SK-N-SH (cell line): ENCODE measurements at regions not wholly inside any gene's neighbourhood (a gene's known extent, or its start where the extent isn't known, plus 50 kb on each side); places are given as distances from the start of the nearest gene placed in this dataset.

Experiments used
- CTCF ChIA-PET: fragments of 300-600, 350-600 bp; formaldehyde crosslinking; extraction: SDS; loops from one replicate; lab custom pipeline; 2021; lab: Yijun Ruan, JAX
- POLR2A ChIA-PET: fragments of 350-600 bp; sonication (Branson Sonifier 250); formaldehyde crosslinking; extraction: SDS; loops from one replicate; lab custom pipeline; 2020; ENCODE audit warnings: antibody characterized with exemption, inconsistent platforms; lab: Yijun Ruan, JAX
- DNase-seq: peaks from one replicate; pipeline ENCODE4 v3.0.0; 2012
- H2AFZ ChIP-seq: fragments of 200-600 bp; sonication (generic); 2 replicates; pipeline ENCODE4 v1.8.1; 2016; ENCODE audit warnings: antibody characterized with exemption, mild to moderate bottlenecking, low read depth
- H3F3A ChIP-seq: fragments of 200-600 bp; sonication (generic); replicated peaks from 2 replicates; pipeline ENCODE3; 2016; ENCODE audit warnings: antibody characterized with exemption, mild to moderate bottlenecking; ENCODE audit not compliant: insufficient read depth
- H3K27ac ChIP-seq, 2 experiments: fragments of 200-500 bp in 1 of 2; fragments of 200-600 bp in 1 of 2; sonication (Bioruptor generic) in 1 of 2; sonication (generic), shearing (Covaris generic) in 1 of 2; 2 replicates each; pipeline versions ENCODE4 v1.5.1 to v1.6.1; 2014 to 2016; ENCODE audit warnings: low read depth in 2 of 2, inconsistent platforms in 1 of 2, low read length in 1 of 2, mild to moderate bottlenecking in 1 of 2, mixed read lengths in 1 of 2
- H3K27me3 ChIP-seq: fragments of 200-600 bp; sonication (generic), shearing (Covaris generic); 2 replicates; pipeline ENCODE4 v1.6.1; 2016; ENCODE audit warnings: mixed run types; ENCODE audit not compliant: insufficient read depth
- H3K36me3 ChIP-seq, 2 experiments: fragments of 200-500 bp in 1 of 2; fragments of 200-600 bp in 1 of 2; sonication (Bioruptor generic) in 1 of 2; sonication (generic) in 1 of 2; replicated peaks in 1 of 2; 2 replicates each; pipeline versions ENCODE3 to v1.5.1; 2014 to 2016; ENCODE audit warnings: low read length in 1 of 2, mild to moderate bottlenecking in 1 of 2; ENCODE audit not compliant: insufficient read depth in 2 of 2, control insufficient read depth in 1 of 2
- H3K4me1 ChIP-seq, 2 experiments: fragments of 200-500 bp in 1 of 2; fragments of 200-600 bp in 1 of 2; sonication (Bioruptor generic) in 1 of 2; sonication (generic), shearing (Covaris generic) in 1 of 2; 2 replicates each; pipeline versions ENCODE4 v1.5.1 to v1.6.1; 2014 to 2016; ENCODE audit warnings: low read depth in 1 of 2, low read length in 1 of 2, mixed run types in 1 of 2; ENCODE audit not compliant: insufficient read depth in 2 of 2, control insufficient read depth in 1 of 2
- H3K4me2 ChIP-seq: fragments of 200-600 bp; sonication (generic), shearing (Covaris generic); 2 replicates; pipeline ENCODE4 v1.6.1; 2017; ENCODE audit warnings: mixed run types
- H3K4me3 ChIP-seq, 2 experiments: fragments of 200-500 bp in 1 of 2; fragments of 200-600 bp in 1 of 2; sonication (Bioruptor generic) in 1 of 2; sonication (generic), shearing (Covaris generic) in 1 of 2; 2 replicates each; pipeline versions ENCODE4 v1.5.1 to v1.8.1; 2014 to 2016; ENCODE audit warnings: low read depth in 2 of 2, inconsistent platforms in 1 of 2, low read length in 1 of 2, mild to moderate bottlenecking in 1 of 2, mixed read lengths in 1 of 2, moderate library complexity in 1 of 2
- H3K79me2 ChIP-seq: fragments of 200-600 bp; sonication (generic); 2 replicates; pipeline ENCODE4 v1.8.1; 2017; ENCODE audit warnings: mild to moderate bottlenecking; ENCODE audit not compliant: insufficient read depth
- H3K9ac ChIP-seq: fragments of 200-600 bp; sonication (generic); 2 replicates; pipeline ENCODE4 v1.6.1; 2017; ENCODE audit warnings: mixed run types
- H3K9me2 ChIP-seq: fragments of 200-600 bp; sonication (generic); 2 replicates; pipeline ENCODE4 v1.6.1; 2017; ENCODE audit warnings: mixed run types
- H3K9me3 ChIP-seq: fragments of 200-600 bp; sonication (generic); 2 replicates; pipeline ENCODE4 v1.6.1; 2017; ENCODE audit warnings: mixed run types, mild to moderate bottlenecking, moderate library complexity
- H4K20me1 ChIP-seq: fragments of 200-600 bp; sonication (generic); 2 replicates; pipeline ENCODE4 v1.6.1; 2017; ENCODE audit warnings: mild to moderate bottlenecking, mixed run types; ENCODE audit not compliant: insufficient read depth
- ELF1 ChIP-seq: IDR thresholded peaks from 2 replicates; pipeline ENCODE4 v1.4.0; 2012
- EP300 ChIP-seq, 2 experiments: IDR thresholded peaks; 2 replicates each; pipeline versions ENCODE4 v1.4.0 to v1.6.1; 2012; ENCODE audit warnings: borderline replicate concordance in 1 of 2, low read depth in 1 of 2, low read length in 1 of 2
- FOXJ3 ChIP-seq: sonication (generic); formaldehyde crosslinking; IDR thresholded peaks from 2 replicates; pipeline ENCODE4 v1.5.1; 2020; ENCODE audit warnings: mild to moderate bottlenecking, missing genetic modification reagents
- FOXM1 ChIP-seq: IDR thresholded peaks from 2 replicates; pipeline ENCODE4 v1.4.0; 2012; ENCODE audit warnings: low read depth, mild to moderate bottlenecking
- GATA2 ChIP-seq: sonication (generic); formaldehyde crosslinking; IDR thresholded peaks from 2 replicates; pipeline ENCODE4 v1.5.0; 2020; ENCODE audit warnings: mild to moderate bottlenecking, missing genetic modification reagents
- IRF3 ChIP-seq: fragments of 150-350 bp; IDR thresholded peaks from 2 replicates; pipeline ENCODE4 v1.6.1; 2016; ENCODE audit warnings: mild to moderate bottlenecking, low read depth, low read length
- JUND ChIP-seq: IDR thresholded peaks from 2 replicates; pipeline ENCODE4 v1.4.0; 2012
- NFIC ChIP-seq: IDR thresholded peaks from 2 replicates; pipeline ENCODE4 v1.4.0; 2012; ENCODE audit warnings: borderline replicate concordance
- PBX3 ChIP-seq: IDR thresholded peaks from 2 replicates; pipeline ENCODE4; 2012
- POLR2AphosphoS5 ChIP-seq: IDR thresholded peaks from 2 replicates; pipeline ENCODE4 v1.6.1; 2012; ENCODE audit warnings: low read depth, low read length
- RAD21 ChIP-seq: IDR thresholded peaks from 2 replicates; pipeline ENCODE4 v1.6.1; 2012; ENCODE audit warnings: mild to moderate bottlenecking, low read length
- RCOR1 ChIP-seq: fragments of 150-350 bp; IDR thresholded peaks from 2 replicates; pipeline ENCODE4 v1.6.1; 2017; ENCODE audit warnings: antibody characterized with exemption, low read length
- REST ChIP-seq: IDR thresholded peaks from 2 replicates; pipeline ENCODE4 v1.6.1; 2012; ENCODE audit warnings: mild to moderate bottlenecking, low read depth, low read length, moderate library complexity
- RXRA ChIP-seq: IDR thresholded peaks from 2 replicates; pipeline ENCODE4 v1.4.0; 2012; ENCODE audit warnings: low read depth, mild to moderate bottlenecking, borderline replicate concordance
- SIN3A ChIP-seq: IDR thresholded peaks from 2 replicates; pipeline ENCODE4 v1.6.1; 2012; ENCODE audit warnings: low read depth, mild to moderate bottlenecking, low read length, moderate library complexity, borderline replicate concordance
- TAF1 ChIP-seq: IDR thresholded peaks from 2 replicates; pipeline ENCODE4 v1.6.1; 2012; ENCODE audit warnings: low read depth, mild to moderate bottlenecking, low read length, moderate library complexity, borderline replicate concordance
- YY1 ChIP-seq: IDR thresholded peaks from 2 replicates; pipeline ENCODE4 v1.4.0; 2012; ENCODE audit warnings: low read depth, mild to moderate bottlenecking
- WGBS: methylation state at CpG from one replicate; pipeline ENCODE4 v1.1.6; 2017; ENCODE audit warnings: low lambda C conversion rate; 5-methylcytosine and 5-hydroxymethylcytosine counted together

- TF ChIP-seq NFIC = no peak
- no peak for TF ChIP-seq JUND
Measured at GRCh38 chr2:162912787-162913186, 74.2 kb upstream of the KCNH7 start (continued).

GRCh38 chr2:162908567-162908966 is 70.0 kb upstream of the KCNH7 start:
- H3K4me2 ChIP-seq = no peak overlapping the region
- no peaks in the 10 kb centered on the region for H3K79me2 ChIP-seq
- H3K4me3 ChIP-seq = no peak overlapping the region
- TF ChIP-seq RXRA (no peak), EP300 (IDR thresholded peaks at IDR 0.05; ENCODE audit: borderline replicate concordance in 1 of 2, low read depth in 1 of 2, low read length in 1 of 2) (no peak), SIN3A (no peak), FOXJ3 (CRISPR knock-in tag) (no peak), REST (no peak), TAF1 (no peak), POLR2AphosphoS5 (no peak), IRF3 (no peak), RAD21 (no peak), PBX3 (no peak), GATA2 (CRISPR knock-in tag) (no peak), FOXM1 (no peak), RCOR1 (no peak), ELF1 (no peak), YY1 (no peak)
- H3K4me1 ChIP-seq = no peaks in the 10 kb centered on the region
- ChIA-PET CTCF (no interaction called here), POLR2A (no interaction called here)
- 6% methylated on average over 2 of the region's 2 CpGs for WGBS
- DNase-seq = no peak
- no peaks in the 10 kb centered on the region for H4K20me1 ChIP-seq
- no peak overlapping the region for H2AFZ ChIP-seq
- no peaks in the 10 kb centered on the region for H3K27me3 ChIP-seq
- H3K9me2 ChIP-seq = no peaks in the 10 kb centered on the region
- H3K9ac ChIP-seq = no peak overlapping the region
- no peaks in the 10 kb centered on the region for H3F3A ChIP-seq
- no peak overlapping the region for H3K27ac ChIP-seq
- H3K36me3 ChIP-seq = no peaks in the 10 kb centered on the region
- H3K9me3 ChIP-seq = no peaks in the 10 kb centered on the region
